GM19240 (cell line): ENCODE measurements at regions not wholly inside any gene's neighbourhood (a gene's known extent, or its start where the extent isn't known, plus 50 kb on each side); places are given as distances from the start of the nearest gene placed in this dataset.

Experiments
- DNase-seq: peaks from one replicate; pipeline ENCODE4 v3.0.0; 2011; ENCODE audit warnings: low spot score; ENCODE audit not compliant: insufficient read length

DNA sequence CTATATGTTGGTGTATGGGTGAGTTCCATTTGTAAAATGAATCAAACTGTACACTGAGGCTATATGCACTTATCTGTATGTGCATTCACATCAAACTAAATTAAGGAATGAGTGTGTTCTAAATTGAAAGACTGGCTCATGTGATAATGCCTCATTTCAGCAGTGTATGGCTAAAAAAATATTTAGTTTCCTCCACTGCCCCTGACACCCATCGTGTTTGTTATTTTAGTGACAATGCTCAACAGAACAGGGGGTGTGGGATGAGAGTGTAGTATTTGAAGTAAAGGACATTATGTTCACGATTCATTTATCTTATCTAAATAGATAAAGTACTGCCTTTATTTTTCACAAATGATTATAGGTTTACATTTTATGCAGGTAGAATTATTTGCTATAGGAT lies 301.1 kb upstream of the ARPP21 start:
- no peak for DNase-seq

DNA sequence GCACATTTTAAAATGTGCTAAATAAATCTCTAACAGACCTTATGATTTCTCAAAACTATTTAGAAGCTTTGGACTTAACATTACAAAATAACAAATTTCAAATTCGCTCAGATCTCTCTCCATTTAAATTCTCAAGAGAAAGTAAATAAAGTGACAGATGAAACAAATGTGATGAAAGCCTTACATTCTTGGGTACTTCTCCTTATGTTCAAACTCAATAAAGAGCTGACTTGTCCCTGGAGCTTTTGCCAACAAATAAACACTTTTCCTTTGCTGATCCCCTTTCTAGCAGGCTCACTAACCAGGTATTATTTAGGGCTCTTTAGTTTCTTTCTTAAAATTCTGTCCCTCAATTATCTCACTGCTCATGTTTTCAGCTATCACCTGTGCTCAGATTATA lies 259.1 kb upstream of the ARPP21 start:
- no peak for DNase-seq

DNA sequence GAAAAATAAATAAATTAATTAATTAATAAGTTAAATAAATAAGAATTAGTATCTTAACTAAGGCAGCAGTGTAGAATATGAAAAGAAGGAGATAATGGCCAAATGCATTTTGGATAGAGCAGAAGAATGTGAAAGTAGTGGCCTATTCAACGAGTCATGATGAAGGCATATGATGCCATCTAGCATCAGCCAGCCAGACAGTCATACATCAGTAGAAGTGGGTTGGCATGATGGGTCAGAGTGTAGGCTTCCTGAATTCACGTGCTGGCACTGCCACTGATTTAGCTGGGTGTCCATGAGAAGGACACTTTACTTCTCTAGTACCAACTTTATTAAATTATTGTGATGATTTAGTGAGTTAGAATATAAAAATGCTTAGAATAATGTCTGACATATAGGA lies 256.1 kb upstream of the ARPP21 start:
- DNase-seq, result no peak

DNA sequence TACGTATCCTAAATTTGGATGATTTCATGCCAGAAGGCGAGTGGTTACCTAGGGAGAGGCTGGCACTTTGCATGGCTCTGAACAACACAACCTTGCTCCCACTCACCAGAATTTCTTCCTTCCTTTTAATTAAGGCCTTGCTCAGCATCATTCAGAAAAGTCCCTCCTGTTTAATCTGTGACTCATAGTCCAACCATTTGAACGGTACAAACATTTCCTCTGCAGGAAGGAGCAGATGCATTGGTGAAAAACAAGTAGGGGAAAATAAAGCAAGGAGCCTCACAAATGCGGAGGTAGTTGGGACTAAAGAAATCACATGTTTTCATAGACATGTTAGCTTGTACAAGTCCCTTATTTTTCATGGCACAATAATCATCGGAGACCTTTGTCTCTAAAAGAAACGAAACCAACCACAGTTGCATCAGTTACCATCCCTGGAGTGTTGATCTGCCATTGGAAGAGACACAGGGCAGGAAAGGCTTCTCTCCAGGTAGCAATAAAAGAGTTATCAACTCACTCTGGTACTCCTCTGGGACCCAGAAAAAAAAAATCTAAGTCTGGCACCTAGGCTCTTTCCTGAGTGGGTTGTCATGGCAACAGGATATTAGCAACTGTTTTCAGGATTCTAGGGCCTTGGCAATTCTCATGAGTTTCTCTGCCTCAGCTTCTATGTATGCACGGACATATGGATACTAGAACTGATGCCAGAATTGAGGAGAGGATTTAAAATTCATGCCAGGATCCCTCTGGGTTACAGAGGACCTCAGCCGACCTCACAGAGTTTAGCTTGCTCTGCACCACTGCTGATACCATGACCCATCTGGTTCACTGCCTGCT lies 255.4 kb upstream of the ARPP21 start:
- no peak for DNase-seq

DNA sequence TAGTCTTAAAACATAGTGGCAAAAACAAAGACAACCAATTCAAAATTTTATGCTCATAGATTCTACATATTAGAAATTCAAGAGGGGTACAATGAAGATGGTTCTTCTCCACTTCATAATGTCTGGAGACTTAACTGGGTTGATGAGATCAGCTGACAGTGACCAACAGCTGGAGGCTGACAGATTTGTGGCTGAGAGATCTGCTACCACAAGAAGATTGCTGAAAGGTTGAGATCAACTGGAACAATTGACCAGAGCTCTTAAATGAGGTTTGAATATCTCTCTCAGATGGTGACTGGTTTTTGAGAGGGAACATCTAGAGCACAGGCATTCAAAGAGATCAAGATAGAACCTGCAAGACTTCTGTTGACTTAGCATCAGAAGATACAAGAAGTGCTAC lies 254.1 kb upstream of the ARPP21 start:
- DNase-seq, result no peak

DNA sequence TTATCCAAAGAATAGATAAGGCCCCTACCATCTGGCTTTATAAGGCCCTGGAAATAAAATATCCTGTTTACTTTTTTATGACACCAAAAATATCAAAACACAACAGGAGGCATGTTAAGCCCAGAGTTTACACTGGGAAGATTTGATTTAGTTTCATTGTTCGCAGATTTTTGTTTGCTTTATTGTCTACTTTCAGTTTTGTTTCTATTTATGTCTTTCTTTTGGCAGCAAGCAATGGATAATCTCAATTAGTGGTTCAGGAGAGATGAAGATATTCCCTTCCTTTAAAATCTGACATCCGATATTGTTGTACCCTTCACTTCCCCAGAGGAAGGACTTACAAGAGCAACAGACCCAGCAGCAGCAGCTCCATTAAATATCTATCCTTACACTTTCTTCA lies 249.4 kb upstream of the ARPP21 start:
- DNase-seq, result no peak

DNA sequence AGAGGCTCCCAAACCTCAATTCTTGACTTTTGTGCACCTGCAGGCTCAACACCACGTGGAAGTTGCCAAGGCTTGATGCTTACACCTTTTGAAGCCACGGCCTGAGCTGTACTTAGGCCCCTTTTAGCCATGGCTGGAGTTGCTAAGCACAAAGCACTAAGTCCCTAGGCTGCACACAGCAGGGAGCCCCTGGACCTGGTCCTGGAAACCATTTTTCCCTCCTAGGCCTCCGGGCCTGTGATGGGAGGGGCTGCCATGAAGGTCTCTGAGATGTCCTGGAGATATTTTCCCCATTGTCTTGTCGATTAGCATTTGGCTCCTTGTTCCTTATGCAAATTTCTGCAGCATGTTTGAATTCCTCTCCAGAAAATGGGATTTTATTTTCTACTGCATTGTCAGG lies 247.1 kb upstream of the ARPP21 start:
- no peak for DNase-seq

DNA sequence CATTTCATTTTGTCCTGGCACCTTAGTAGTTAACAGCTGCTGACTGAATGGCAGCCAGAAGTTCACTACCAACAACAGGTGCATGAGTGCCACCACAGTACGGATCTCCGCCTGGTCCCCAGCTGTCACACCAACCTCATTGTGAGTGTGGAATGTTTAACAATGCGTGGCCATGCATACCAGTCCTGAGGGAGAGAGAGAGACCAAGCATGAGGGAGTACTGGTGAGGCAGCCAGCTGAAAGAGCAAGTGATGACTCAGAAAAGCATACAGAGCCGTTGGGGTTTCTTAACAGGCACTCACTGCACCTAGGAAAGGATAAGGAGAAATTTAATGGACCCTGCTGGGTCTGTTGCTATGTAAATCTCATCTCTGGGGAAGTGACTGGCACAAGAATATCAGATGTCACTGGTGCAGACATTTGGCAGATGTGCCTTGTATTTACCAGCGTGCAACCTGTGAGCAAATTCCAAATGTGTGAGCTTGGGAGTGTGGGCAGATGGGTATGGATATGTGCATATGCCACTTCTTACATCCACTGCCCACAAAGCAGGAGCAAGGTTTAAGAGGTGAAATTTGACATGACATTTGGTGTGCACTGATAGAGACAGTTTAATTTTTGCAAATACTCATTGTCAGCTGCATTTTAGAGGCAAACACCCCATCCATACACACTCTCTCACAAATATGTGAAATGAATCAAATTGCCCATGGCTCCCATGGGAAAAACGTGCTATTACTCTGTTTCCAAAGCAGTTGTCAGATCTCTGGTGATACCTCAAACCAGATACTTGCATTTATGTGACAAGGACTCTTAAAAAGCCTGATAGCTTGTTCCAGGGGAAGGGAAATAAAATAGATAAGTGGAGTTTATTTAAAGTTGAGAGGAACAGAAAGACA lies 245.2 kb upstream of the ARPP21 start:
- no peak for DNase-seq

DNA sequence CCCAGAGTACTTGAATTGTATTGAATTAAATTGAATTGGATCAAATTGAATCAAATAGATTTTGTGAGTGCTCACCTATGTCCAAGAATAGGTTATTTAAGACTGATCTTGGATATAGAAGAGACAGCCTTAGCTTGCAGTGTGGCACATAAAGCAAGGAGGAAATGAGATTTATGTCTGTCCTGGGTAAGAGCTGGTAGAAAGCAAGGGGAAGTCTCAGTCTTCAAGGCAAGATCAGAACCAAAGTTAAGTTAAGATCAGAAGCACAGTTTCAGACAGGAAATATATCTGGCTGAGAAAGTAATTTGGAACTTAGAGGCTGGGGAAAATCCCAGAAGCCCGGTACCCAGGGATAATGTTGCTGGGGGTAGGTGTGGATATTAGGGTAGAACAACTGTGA lies 244.4 kb upstream of the ARPP21 start:
- no peak for DNase-seq

DNA sequence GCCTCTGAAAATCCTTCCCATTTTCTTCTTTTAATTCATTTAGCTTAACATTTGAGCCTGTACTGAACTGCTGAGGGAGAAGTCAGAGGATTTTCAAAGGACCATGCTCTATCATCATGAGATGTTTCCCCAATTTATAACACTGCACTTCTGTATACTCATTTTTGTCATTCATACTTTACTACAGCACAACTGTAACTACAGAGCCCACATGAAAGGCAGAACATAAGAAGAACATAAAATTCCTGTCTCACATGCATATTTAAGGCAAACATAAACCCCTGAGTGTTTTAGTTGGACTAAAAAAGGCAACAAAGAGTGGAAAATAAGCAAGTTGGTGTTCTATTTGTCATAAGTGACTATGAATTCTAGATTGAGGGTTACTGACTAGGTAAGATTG lies 237.7 kb upstream of the ARPP21 start:
- no peak for DNase-seq

DNA sequence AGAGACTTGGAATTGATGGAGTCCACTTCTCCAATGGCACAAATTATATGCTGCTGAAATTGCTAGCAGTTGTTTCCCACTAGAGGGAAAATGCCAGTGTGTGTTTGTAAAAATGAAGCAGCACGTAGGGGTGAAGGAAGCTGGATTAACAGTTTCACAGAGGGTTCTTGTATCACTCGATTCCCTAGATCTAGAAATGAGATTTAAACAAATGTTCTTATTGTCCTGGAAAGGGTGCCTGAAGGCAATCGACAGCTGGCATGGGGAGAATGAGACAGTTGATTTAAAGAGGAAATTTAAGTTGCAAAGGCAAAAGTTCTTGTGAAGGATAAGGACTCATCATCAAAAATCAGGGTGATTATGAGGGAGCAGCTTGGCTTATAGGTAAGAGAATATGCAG lies 234.8 kb upstream of the ARPP21 start:
- DNase-seq, result no peak

DNA sequence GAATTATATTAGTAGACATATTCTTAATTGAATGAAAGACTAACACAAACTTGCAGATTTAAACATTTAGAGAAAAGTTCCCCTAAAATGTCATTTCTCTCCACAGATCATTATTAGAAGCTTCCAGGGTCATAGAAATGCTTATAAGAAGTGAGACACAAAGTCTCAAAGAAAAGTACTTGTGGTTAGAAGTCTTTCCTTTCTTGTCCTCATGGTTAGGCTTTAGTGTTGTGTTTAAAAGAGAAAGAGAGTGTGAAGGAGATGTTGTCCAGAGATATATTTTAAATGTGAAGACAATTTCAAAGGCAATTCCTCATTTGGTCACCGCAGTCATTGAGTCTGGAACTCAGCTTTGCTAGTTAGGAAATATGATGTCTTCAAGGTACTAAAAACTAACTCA lies 230.4 kb upstream of the ARPP21 start:
- no peak for DNase-seq

DNA sequence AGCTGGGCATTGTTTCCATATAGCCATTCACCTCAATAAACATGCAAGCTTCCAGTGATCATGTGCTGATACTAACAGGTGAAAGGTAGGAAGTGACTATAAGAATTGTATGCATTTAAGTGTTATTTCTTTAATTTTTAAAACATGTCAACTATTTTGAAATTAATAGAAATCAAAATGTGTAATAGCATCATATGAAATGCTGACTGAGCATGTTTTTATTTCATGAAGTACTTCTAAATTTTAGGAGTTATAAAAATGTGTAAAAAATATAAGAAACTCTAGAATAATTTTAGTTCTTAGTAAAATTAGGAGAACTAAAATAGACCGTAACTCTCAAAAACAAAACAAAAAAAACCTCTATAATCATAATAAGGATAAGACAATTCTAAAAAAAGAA lies 229.3 kb upstream of the ARPP21 start:
- no peak for DNase-seq

DNA sequence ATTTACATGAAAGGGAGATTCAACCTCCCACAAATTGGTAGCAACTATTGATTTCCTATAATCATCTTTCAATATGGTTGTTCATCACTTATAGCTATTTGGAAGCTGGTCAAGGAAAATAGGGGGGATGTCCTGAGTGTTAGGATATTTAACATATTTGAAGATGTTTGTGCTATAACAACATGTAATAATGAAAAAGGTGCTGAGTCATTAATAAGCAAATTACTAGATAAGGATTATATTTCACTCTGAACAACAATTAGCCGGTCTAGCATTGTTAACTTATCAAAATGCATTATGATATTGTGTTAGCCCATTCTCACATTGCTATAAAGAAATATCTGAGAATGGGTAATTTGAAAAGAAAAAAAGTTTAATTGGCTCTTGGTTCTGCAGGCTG lies 225.8 kb upstream of the ARPP21 start:
- no peak for DNase-seq

DNA sequence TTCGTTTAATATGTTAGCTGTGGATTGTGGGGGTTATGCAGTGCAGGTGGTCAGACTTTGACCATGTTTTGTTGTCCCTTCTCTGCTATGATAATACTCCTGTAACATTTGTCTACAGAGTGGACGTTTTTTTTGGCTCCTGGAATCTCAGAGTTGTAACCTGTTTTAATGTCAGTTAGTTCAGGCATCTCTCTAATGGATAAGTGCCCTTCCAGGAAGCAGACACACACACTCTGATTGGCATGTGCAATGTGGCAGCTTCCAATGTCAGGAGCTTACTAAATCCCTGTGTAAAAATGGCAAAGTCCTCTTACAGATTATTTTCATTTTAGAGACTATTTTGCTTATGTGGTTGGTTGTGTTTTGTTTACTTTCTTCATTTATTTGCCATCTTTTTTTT lies 222.2 kb upstream of the ARPP21 start:
- DNase-seq, result no peak

DNA sequence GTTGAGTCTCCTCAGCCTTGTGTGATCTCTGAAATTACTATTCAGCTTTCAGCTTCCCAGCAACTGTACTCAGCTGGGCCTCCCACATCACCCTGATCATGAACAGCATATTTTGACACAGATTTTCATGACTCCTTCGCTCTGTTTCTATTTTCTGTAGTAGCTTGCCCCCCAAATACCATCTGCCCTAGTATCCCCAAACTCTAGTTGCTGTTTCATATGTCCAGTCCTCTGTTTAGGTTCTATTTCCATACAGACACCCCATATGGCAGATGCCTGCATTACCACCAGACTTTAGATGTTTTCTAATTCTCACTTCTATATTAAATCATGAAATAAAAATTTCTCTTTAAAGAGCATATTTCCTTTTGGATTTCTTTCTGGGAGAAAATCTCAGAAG lies 217.2 kb upstream of the ARPP21 start:
- DNase-seq, result no peak

DNA sequence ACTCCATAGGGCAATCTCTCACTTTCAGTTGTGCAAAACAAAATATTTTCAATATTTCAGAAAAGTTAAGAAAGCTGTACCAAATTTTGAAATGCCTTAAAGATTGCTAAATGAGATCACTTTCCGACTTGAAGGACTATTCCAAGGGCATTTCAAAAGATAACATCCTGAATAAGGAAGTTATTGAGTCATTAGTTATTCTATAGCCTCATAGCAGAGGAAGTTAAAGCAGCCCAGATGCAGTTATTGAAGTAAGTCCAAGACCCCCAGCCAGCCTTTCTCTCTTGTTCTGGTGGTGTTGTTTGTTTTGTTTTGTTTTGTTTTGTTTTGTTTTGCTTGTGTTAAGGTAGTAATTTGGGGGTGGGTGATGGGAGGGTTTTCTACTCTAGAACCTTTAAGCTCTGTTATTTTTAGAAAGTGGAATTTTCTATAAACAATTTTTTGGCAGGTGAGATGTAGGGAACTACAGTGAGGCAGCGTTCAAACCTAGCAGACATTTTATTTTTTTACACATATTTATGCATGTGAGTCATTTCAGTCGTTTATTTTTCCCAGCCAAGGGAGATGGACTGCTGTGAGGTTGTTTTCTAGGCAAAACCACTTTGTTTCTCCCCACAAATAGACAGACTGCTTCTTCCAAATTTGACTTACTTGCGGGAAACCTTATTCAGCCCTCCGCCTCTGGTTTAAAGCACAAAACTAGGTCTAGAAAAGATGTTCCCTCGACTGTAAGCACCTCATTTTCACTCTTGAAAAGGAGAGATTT lies 216.3 kb upstream of the ARPP21 start:
- DNase-seq, result no peak

DNA sequence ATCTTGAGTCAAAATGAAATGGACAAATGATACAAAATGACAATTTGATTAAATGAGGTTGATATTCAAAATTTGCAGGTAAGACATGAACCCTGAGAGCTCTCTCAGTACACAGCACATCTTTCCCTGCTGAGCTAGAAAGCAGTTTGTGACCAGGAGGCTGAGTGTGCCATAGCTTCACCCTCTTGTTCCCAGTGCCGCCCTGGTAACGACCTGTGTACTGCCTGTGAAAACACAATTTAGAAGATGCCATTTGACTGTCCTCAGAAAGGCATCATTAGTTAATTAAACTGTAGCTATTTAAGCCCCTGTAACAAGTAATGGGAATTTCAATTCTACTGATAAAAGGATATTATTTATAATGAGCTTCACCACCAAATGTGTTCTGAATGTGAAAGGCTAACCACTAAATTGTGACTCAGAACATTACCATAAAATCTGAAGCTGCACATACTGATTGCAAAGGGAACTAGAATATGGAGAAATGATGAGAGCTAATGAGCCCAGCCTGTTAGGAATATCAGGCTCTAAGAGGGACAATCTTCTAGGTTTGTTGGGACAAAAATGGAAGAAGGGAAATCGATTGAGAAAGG lies 212.9 kb upstream of the ARPP21 start:
- no peak for DNase-seq

DNA sequence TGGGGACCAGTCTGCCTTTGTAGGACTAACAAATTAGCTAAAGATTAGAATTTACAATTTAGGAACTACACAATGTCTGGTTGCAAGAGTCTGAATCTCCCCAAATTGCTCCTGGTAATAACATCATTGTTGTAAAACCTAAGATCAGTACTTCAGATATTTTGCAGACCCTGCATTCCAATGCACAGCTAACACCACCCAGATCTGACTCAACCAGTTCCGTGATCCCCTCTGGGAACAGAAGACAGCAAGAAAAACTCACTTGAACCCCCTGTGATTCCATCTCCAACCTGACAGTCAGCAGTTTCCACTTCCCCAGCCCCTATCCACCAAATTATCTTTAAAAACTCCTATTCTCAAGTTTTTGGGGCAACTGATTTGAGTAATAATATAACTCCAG lies 201.9 kb upstream of the ARPP21 start:
- DNase-seq, result no peak

DNA sequence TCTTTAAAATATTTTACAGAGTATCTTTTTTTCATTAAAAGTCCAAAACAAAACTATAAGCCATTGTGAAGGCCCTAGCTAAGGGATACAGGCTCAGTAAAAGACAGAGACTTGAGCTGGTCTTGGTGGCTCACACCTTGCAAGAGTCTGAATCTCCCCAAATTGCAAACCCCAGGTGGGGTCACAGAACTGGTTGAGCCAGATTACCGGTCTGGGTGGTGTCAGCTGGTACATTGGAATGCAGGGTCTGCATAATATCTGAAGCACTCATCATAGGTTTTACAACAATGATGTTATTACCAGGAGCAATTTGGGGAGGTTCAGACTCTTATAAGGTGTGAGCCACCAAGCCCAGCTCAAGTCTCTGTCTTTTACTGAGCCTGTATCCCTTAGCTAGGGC lies 201.2 kb upstream of the ARPP21 start:
- DNase-seq, result no peak

DNA sequence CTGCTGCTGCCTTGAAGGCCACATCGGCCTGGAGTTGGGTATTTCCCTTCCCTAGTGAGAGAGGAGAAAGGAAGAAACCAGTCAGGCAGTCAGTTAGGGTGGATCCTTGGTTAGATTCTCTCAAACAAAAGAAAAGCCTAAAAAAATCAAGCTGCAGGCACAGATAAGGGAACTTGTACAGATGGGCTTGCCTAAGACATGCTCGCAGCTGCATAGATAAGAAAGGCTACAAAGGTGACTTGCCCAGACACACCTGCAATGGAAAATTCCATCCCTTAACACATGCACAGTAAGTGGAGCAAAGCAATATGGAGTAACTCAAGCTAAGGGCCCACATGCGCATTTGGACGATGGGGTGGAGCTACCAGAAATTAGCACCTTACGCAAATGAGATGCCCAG lies 199.7 kb upstream of the ARPP21 start:
- DNase-seq, result no peak

DNA sequence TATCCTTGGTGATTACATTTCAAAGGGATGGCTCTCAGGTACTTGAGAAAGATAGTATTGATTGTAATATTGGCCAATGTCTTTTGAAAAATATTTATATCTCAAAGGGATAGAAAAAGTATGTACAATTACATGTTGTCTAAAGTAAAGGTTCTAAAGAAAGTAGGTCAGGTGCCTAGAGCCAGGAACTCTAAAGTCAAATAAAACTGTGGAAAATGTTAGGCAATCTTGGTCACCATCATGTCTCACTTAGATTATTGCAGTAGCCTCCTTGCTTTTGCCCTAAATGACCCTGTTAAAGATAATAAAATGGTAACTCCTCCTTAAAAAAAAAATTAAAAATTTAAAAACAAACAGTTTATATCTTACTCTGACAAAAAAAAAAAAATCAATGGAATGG lies 198.5 kb upstream of the ARPP21 start:
- DNase-seq, result no peak
